Transverse colon (tissue), 3 donors: ENCODE measurements at regions not wholly inside any gene's neighbourhood (a gene's known extent, or its start where the extent isn't known, plus 50 kb on each side); places are given as distances from the start of the nearest gene placed in this dataset.

Source experiments
- POLR2A ChIP-seq: fragments of 450-650 bp; IDR thresholded peaks from one replicate; pipeline ENCODE4 v1.6.1; 2016; ENCODE audit warnings: antibody characterized with exemption, mild to moderate bottlenecking, moderate library complexity
- TF ChIP-seq, protein P1 (sequence below), 5 experiments: fragments of 200-600 bp in 3 of 5; fragments of 450-650 bp in 2 of 5; sonication (generic) in 3 of 5; IDR thresholded peaks; 1 replicate in 2 of 5; 2 replicates in 3 of 5; pipeline ENCODE4 v1.5.1; 2016 to 2017; ENCODE audit warnings: antibody characterized with exemption in 5 of 5, inconsistent platforms in 3 of 5, mild to moderate bottlenecking in 2 of 5, moderate library complexity in 1 of 5

DNA sequence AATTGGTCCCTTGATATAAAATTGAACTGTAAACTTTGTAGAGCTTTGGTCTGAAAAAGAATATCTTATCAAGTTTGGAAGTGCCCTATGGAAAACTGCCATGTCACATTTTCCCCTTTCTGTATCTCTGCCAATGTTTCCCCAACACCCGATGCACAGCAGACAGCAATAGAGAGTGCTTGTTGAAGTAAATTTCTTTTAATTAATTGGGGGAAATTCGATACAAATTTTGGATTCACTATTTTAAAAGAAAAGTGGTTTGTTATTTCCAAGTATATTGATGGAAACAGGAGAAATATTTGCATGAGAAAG is 208.1 kb downstream of the OGFRL1 start:
- TF ChIP-seq, protein P1, sequence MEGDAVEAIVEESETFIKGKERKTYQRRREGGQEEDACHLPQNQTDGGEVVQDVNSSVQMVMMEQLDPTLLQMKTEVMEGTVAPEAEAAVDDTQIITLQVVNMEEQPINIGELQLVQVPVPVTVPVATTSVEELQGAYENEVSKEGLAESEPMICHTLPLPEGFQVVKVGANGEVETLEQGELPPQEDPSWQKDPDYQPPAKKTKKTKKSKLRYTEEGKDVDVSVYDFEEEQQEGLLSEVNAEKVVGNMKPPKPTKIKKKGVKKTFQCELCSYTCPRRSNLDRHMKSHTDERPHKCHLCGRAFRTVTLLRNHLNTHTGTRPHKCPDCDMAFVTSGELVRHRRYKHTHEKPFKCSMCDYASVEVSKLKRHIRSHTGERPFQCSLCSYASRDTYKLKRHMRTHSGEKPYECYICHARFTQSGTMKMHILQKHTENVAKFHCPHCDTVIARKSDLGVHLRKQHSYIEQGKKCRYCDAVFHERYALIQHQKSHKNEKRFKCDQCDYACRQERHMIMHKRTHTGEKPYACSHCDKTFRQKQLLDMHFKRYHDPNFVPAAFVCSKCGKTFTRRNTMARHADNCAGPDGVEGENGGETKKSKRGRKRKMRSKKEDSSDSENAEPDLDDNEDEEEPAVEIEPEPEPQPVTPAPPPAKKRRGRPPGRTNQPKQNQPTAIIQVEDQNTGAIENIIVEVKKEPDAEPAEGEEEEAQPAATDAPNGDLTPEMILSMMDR (IDR thresholded peaks at IDR 0.05) = no peak
- no peak for TF ChIP-seq POLR2A
